ENCODE measurements at regions not wholly inside any gene's neighbourhood (a gene's known extent, or its start where the extent isn't known, plus 50 kb on each side); places are given as distances from the start of the nearest gene placed in this dataset.

- TF ChIP-seq CTCF (IDR thresholded peaks at IDR 0.05 in 4 of 5, conservative IDR thresholded peaks at IDR 0.05 in 1 of 5) (no peak), POLR2A (IDR thresholded peaks at IDR 0.05) (no peak)
These were observed 405.9 kb downstream of the PLK2 start for GRCh38 chr5:58054018-58054417.
